ENCODE measurements at regions not wholly inside any gene's neighbourhood (a gene's known extent, or its start where the extent isn't known, plus 50 kb on each side); places are given as distances from the start of the nearest gene placed in this dataset.

GRCh38 chr20:24763386-24764026 is 185.6 kb upstream of the CST7 start:
- CTCF ChIA-PET = no interaction called here
- Histone ChIP-seq H2AFZ (no peak overlapping the region), H3K4me3 (no peak overlapping the region), H3K27ac (no peak overlapping the region), H3K36me3 (ENCODE audit: low read depth) (no peaks in the 10 kb centered on the region), H3K9me3 (ENCODE audit: insufficient read depth, low read depth) (peaks cover 7% of the 10 kb centered on the region; the same call in 1 of the 2 replicates), H3F3A (ENCODE audit: insufficient read depth, low read depth) (peaks cover 12% of the 10 kb centered on the region; the same call in 1 of the 2 replicates), H3K9me2 (ENCODE audit: insufficient read depth) (no peaks in the 10 kb centered on the region), H3K79me2 (ENCODE audit: low read depth) (no peaks in the 10 kb centered on the region), H4K20me1 (ENCODE audit: insufficient read depth) (no peaks in the 10 kb centered on the region), H3K27me3 (ENCODE audit: insufficient read depth, low read depth) (no peaks in the 10 kb centered on the region), H3K4me2 (no peak overlapping the region), H3K4me1 (replicated peaks; ENCODE audit: insufficient read depth) (peaks cover 15% of the 10 kb centered on the region)
- intact Hi-C loops (cut with micrococcal nuclease; ENCODE audit: unreplicated experiment) = no loop called here
- DNase-seq = no peak
- POLR2A ChIA-PET (ENCODE audit: unreplicated experiment) = no interaction called here
- TF ChIP-seq EZH2 (IDR thresholded peaks at IDR 0.05; ENCODE audit: low read depth) (no peak), CTCF (conservative IDR thresholded peaks at IDR 0.05) (no peak)
- BruUV-seq (replicated peaks) = no TSS peak

GRCh38 chr20:24764027-24764793 is 184.9 kb upstream of the CST7 start:
- Histone ChIP-seq H3F3A (ENCODE audit: insufficient read depth, low read depth) (peaks cover 15% of the 10 kb centered on the region; the same call in 1 of the 2 replicates), H3K9me2 (ENCODE audit: insufficient read depth) (no peaks in the 10 kb centered on the region), H3K4me2 (no peak overlapping the region), H3K79me2 (ENCODE audit: low read depth) (no peaks in the 10 kb centered on the region), H3K27ac (no peak overlapping the region), H3K4me3 (no peak overlapping the region), H3K27me3 (ENCODE audit: insufficient read depth, low read depth) (no peaks in the 10 kb centered on the region), H4K20me1 (ENCODE audit: insufficient read depth) (no peaks in the 10 kb centered on the region), H3K36me3 (ENCODE audit: low read depth) (no peaks in the 10 kb centered on the region), H2AFZ (no peak overlapping the region), H3K4me1 (replicated peaks; ENCODE audit: insufficient read depth) (peaks cover 16% of the 10 kb centered on the region), H3K9me3 (ENCODE audit: insufficient read depth, low read depth) (peaks cover 7% of the 10 kb centered on the region; the same call in 1 of the 2 replicates)
- POLR2A ChIA-PET (ENCODE audit: unreplicated experiment) = no interaction called here
- no peak for DNase-seq
- intact Hi-C loops (cut with micrococcal nuclease; ENCODE audit: unreplicated experiment) = no loop called here
- no TSS peak for BruUV-seq (replicated peaks)
- no peak for TF ChIP-seq EZH2 (IDR thresholded peaks at IDR 0.05; ENCODE audit: low read depth)
- TF ChIP-seq CTCF (conservative IDR thresholded peaks at IDR 0.05) = no peak
- CTCF ChIA-PET = interaction anchor here (0.5 kb wide), 1 partner anchor 840 kb away, joined by 4 read pairs; no protein-coding TSS in a partner anchor

- Histone ChIP-seq H4K20me1 (ENCODE audit: insufficient read depth) (no peaks in the 10 kb centered on the region), H2AFZ (no peak overlapping the region), H3K27ac (no peak overlapping the region), H3K9me3 (ENCODE audit: insufficient read depth, low read depth) (peaks cover 7% of the 10 kb centered on the region; the same call in 1 of the 2 replicates), H3F3A (ENCODE audit: insufficient read depth, low read depth) (peaks cover 15% of the 10 kb centered on the region; the same call in 1 of the 2 replicates), H3K79me2 (ENCODE audit: low read depth) (no peaks in the 10 kb centered on the region), H3K4me1 (replicated peaks; ENCODE audit: insufficient read depth) (peaks cover 16% of the 10 kb centered on the region), H3K27me3 (ENCODE audit: insufficient read depth, low read depth) (no peaks in the 10 kb centered on the region), H3K4me3 (no peak overlapping the region), H3K36me3 (ENCODE audit: low read depth) (no peaks in the 10 kb centered on the region), H3K4me2 (no peak overlapping the region), H3K9me2 (ENCODE audit: insufficient read depth) (no peaks in the 10 kb centered on the region)
- ChIA-PET CTCF (interaction anchor here (0.5 kb wide), 1 partner anchor 841 kb away, joined by 4 read pairs; no protein-coding TSS in a partner anchor), POLR2A (ENCODE audit: unreplicated experiment) (interaction anchor here (0.6 kb wide), 1 partner anchor 87 kb away, joined by 4 read pairs; no protein-coding TSS in a partner anchor)
- no peak for TF ChIP-seq EZH2 (IDR thresholded peaks at IDR 0.05; ENCODE audit: low read depth)
- no peak for TF ChIP-seq CTCF (conservative IDR thresholded peaks at IDR 0.05)
- no peak for DNase-seq
- intact Hi-C loops (cut with micrococcal nuclease; ENCODE audit: unreplicated experiment) = no loop called here
- no TSS peak for BruUV-seq (replicated peaks)
These were observed 184.3 kb upstream of the CST7 start for GRCh38 chr20:24764794-24765202.

All from PC-9 (cell line).